NT2/D1 (cell line): ENCODE measurements at regions not wholly inside any gene's neighbourhood (a gene's known extent, or its start where the extent isn't known, plus 50 kb on each side); places are given as distances from the start of the nearest gene placed in this dataset.

Experiments used
- YY1 ChIP-seq: IDR thresholded peaks from 2 replicates; pipeline ENCODE4 v1.6.1; 2011; ENCODE audit not compliant: insufficient read length, insufficient read depth
- ZNF274 ChIP-seq: IDR thresholded peaks from 2 replicates; pipeline ENCODE4 v1.6.1; 2011; ENCODE audit warnings: mild to moderate bottlenecking, low read depth, low read length

DNA sequence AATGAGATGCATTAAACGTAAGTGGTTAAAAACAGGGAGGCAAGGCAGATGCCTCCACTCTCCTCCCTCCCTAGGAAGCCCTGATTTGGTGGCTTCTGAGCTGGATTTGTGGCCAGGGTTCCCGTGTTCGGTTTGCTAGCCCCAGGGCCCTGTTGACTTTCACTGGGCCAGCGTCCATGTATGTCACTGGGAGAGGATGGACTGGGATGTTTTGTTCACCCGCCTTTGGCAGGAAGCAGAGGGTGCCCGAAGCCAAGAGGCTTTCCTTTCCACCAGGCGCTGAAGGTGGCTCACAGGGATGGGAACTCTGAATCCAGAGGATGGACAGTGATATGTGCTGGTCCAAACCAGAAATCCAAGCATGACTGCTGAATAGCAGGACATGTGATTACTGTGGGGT lies 146.6 kb downstream of the CSNK2A3 start:
- TF ChIP-seq ZNF274 (no peak), YY1 (no peak)
